Stimulated activated CD4-positive, alpha-beta T cell treated with anti-CD3 and anti-CD28 coated beads, Interleukin-4, amount 100 ng/mL, for 24 hours (primary cell): ENCODE measurements at regions not wholly inside any gene's neighbourhood (a gene's known extent, or its start where the extent isn't known, plus 50 kb on each side); places are given as distances from the start of the nearest gene placed in this dataset.

Experiments used
- DNase-seq: peaks from one replicate; pipeline ENCODE4 v3.0.0-alpha.2; 2020

- DNase-seq = no peak
Measured at GRCh38 chr11:69348414-69349235, 54.7 kb downstream of the MYEOV start.

GRCh38 chr11:69350040-69350439 lies 56.1 kb downstream of the MYEOV start:
- no peak for DNase-seq

- DNase-seq = no peak
Measured at GRCh38 chr11:69350596-69350995, 56.6 kb downstream of the MYEOV start.

- DNase-seq = no peak
Measured at GRCh38 chr11:69351460-69351859, 57.5 kb downstream of the MYEOV start.

GRCh38 chr11:69352166-69352565 lies 58.2 kb downstream of the MYEOV start:
- no peak for DNase-seq

- peak; percentile 63 for DNase-seq
Measured at GRCh38 chr11:69352715-69353319, 58.9 kb downstream of the MYEOV start.

- DNase-seq = no peak
Measured at GRCh38 chr11:69353696-69354544, 60.0 kb downstream of the MYEOV start.

- no peak for DNase-seq
Measured at GRCh38 chr11:69354545-69354897, 60.6 kb downstream of the MYEOV start.

GRCh38 chr11:69355346-69355940 lies 61.5 kb downstream of the MYEOV start:
- DNase-seq = peak; percentile 1

- no peak for DNase-seq
Measured at GRCh38 chr11:69355959-69356702, 62.2 kb downstream of the MYEOV start.

GRCh38 chr11:69356703-69357457 lies 62.9 kb downstream of the MYEOV start:
- DNase-seq = peak; percentile 2

- DNase-seq = peak; percentile 1
Measured at GRCh38 chr11:69357458-69358397, 63.8 kb downstream of the MYEOV start.

GRCh38 chr11:69358398-69359020 lies 64.6 kb downstream of the MYEOV start:
- DNase-seq = peak; percentile 2

GRCh38 chr11:69359735-69360480 lies 66.0 kb downstream of the MYEOV start:
- DNase-seq = no peak

- DNase-seq = peak; percentile 2
Measured at GRCh38 chr11:69360606-69361005, 66.7 kb downstream of the MYEOV start.

- DNase-seq = peak; percentile 2
Measured at GRCh38 chr11:69361048-69361447, 67.1 kb downstream of the MYEOV start.

GRCh38 chr11:69361466-69361865 lies 67.5 kb downstream of the MYEOV start:
- peak; percentile 0 for DNase-seq

- peak; percentile 1 for DNase-seq
Measured at GRCh38 chr11:69362315-69362714, 68.4 kb downstream of the MYEOV start.

- no peak for DNase-seq
Measured at GRCh38 chr11:69364921-69365320, 71.0 kb downstream of the MYEOV start.
